ENCODE measurements at regions not wholly inside any gene's neighbourhood (a gene's known extent, or its start where the extent isn't known, plus 50 kb on each side); places are given as distances from the start of the nearest gene placed in this dataset.

GRCh38 chr4:24287096-24287495 lies 297.3 kb downstream of the DHX15 start:
- DNase-seq (ENCODE audit: low read depth) = no peak

- DNase-seq (ENCODE audit: low read depth) = no peak
These were observed 298.6 kb downstream of the DHX15 start for GRCh38 chr4:24285759-24286158.

GRCh38 chr4:24282446-24282845 lies 301.9 kb downstream of the DHX15 start:
- DNase-seq (ENCODE audit: low read depth) = no peak

GRCh38 chr4:24279911-24280375 lies 304.4 kb downstream of the DHX15 start:
- DNase-seq (ENCODE audit: low read depth) = no peak

GRCh38 chr4:24279469-24279868 lies 304.9 kb downstream of the DHX15 start:
- DNase-seq (ENCODE audit: low read depth) = no peak

- no peak for DNase-seq (ENCODE audit: low read depth)
These were observed 305.7 kb downstream of the DHX15 start for GRCh38 chr4:24278693-24279092.

GRCh38 chr4:24274381-24274941 lies 309.9 kb downstream of the DHX15 start:
- DNase-seq (ENCODE audit: low read depth) = no peak

- DNase-seq (ENCODE audit: low read depth) = no peak
These were observed 311.2 kb downstream of the DHX15 start for GRCh38 chr4:24273136-24273535.

- no peak for DNase-seq (ENCODE audit: low read depth)
These were observed 317.2 kb downstream of the DHX15 start for GRCh38 chr4:24266951-24267722.

- no peak for DNase-seq (ENCODE audit: low read depth)
These were observed 318.4 kb downstream of the DHX15 start for GRCh38 chr4:24265989-24266388.

GRCh38 chr4:24262616-24263015 lies 321.7 kb downstream of the DHX15 start:
- no peak for DNase-seq (ENCODE audit: low read depth)

- no peak for DNase-seq (ENCODE audit: low read depth)
These were observed 322.3 kb downstream of the DHX15 start for GRCh38 chr4:24262084-24262483.

- DNase-seq (ENCODE audit: low read depth) = no peak
These were observed 323.3 kb downstream of the DHX15 start for GRCh38 chr4:24260923-24261564.

GRCh38 chr4:24260133-24260715 lies 324.1 kb downstream of the DHX15 start:
- no peak for DNase-seq (ENCODE audit: low read depth)

- no peak for DNase-seq (ENCODE audit: low read depth)
These were observed 327.8 kb downstream of the DHX15 start for GRCh38 chr4:24256547-24256946.

GRCh38 chr4:24256066-24256465 lies 328.3 kb downstream of the DHX15 start:
- DNase-seq (ENCODE audit: low read depth) = no peak

- DNase-seq (ENCODE audit: low read depth) = no peak
These were observed 332.2 kb downstream of the DHX15 start for GRCh38 chr4:24252121-24252520.

GRCh38 chr4:24251589-24251988 lies 332.8 kb downstream of the DHX15 start:
- no peak for DNase-seq (ENCODE audit: low read depth)

- DNase-seq (ENCODE audit: low read depth) = no peak
These were observed 334.4 kb downstream of the DHX15 start for GRCh38 chr4:24249972-24250371.

- no peak for DNase-seq (ENCODE audit: low read depth)
These were observed 335.4 kb downstream of the DHX15 start for GRCh38 chr4:24248674-24249630.

- no peak for DNase-seq (ENCODE audit: low read depth)
These were observed 338.9 kb downstream of the DHX15 start for GRCh38 chr4:24245491-24245820.
